ENCODE measurements at regions not wholly inside any gene's neighbourhood (a gene's known extent, or its start where the extent isn't known, plus 50 kb on each side); places are given as distances from the start of the nearest gene placed in this dataset.

- TF ChIP-seq CTCF (IDR thresholded peaks at IDR 0.05) = no peak
- no peak for TF ChIP-seq POLR2A (IDR thresholded peaks at IDR 0.05)
Measured at GRCh38 chr3:177602601-177603147, 405.4 kb upstream of the TBL1XR1 start.
